OCI-LY7 (cell line): ENCODE measurements at regions not wholly inside any gene's neighbourhood (a gene's known extent, or its start where the extent isn't known, plus 50 kb on each side); places are given as distances from the start of the nearest gene placed in this dataset.

Experiments
- BruUV-seq: library from RNA; stranded (reverse); fragments of 400-500 nt; replicated peaks from 2 replicates; lab custom pipeline; 2021; lab: Mats Ljungman, UMichigan
- CTCF ChIA-PET: fragments of 300-600 bp; sonication (Branson Sonifier 250); formaldehyde crosslinking; loops from one replicate; lab custom pipeline; 2022; ENCODE audit warnings: antibody characterized with exemption; ENCODE audit not compliant: unreplicated experiment; lab: Charles Lee
- POLR2A ChIA-PET: fragments of 300-600 bp; sonication (Branson Sonifier 250); formaldehyde crosslinking; loops from one replicate; lab custom pipeline; 2022; ENCODE audit warnings: antibody characterized with exemption; lab: Charles Lee
- DNase-seq: peaks from one replicate; pipeline ENCODE4 v3.0.0-alpha.2; 2015; ENCODE audit warnings: low spot score
- H2AFZ ChIP-seq: fragments of 200-600 bp; sonication (generic), shearing (Covaris generic); 2 replicates; pipeline ENCODE4 v1.6.1; 2014; ENCODE audit warnings: mild to moderate bottlenecking, antibody characterized with exemption, low read length, moderate library complexity
- H3K27ac ChIP-seq: fragments of 200-600 bp; sonication (generic); 2 replicates; pipeline ENCODE4 v1.5.1; 2014; ENCODE audit warnings: mixed run types, low read depth, mild to moderate bottlenecking, moderate library complexity, low read length, inconsistent platforms; ENCODE audit not compliant: poor library complexity, severe bottlenecking
- H3K36me3 ChIP-seq: fragments of 200-600 bp; sonication (generic); 2 replicates; pipeline ENCODE4 v1.6.1; 2014; ENCODE audit warnings: mild to moderate bottlenecking, antibody characterized with exemption, low read length, moderate library complexity, mixed read lengths; ENCODE audit not compliant: insufficient read depth
- H3K4me1 ChIP-seq: fragments of 200-600 bp; sonication (generic); 2 replicates; pipeline ENCODE4 v1.5.1; 2014; ENCODE audit warnings: mild to moderate bottlenecking, low read length; ENCODE audit not compliant: insufficient read depth, poor library complexity, severe bottlenecking
- H3K4me2 ChIP-seq: fragments of 200-600 bp; sonication (generic); 2 replicates; pipeline ENCODE4 v1.6.1; 2014; ENCODE audit warnings: mild to moderate bottlenecking, low read length
- H3K4me3 ChIP-seq: fragments of 200-600 bp; sonication (generic); 2 replicates; pipeline ENCODE4 v1.5.1; 2014; ENCODE audit warnings: mild to moderate bottlenecking, low read depth, low read length; ENCODE audit not compliant: poor library complexity, severe bottlenecking
- H3K79me2 ChIP-seq: fragments of 200-600 bp; sonication (generic); 2 replicates; pipeline ENCODE4 v1.6.1; 2016; ENCODE audit warnings: low read depth, mild to moderate bottlenecking, low read length, moderate library complexity, mixed read lengths; ENCODE audit not compliant: insufficient read depth
- H3K9me2 ChIP-seq: fragments of 200-600 bp; sonication (generic); 2 replicates; pipeline ENCODE4 v1.6.1; 2016; ENCODE audit warnings: mild to moderate bottlenecking, low read length, mixed read lengths; ENCODE audit not compliant: insufficient read depth
- H3K9me3 ChIP-seq: fragments of 200-600 bp; sonication (generic); 2 replicates; pipeline ENCODE4 v1.6.1; 2014; ENCODE audit warnings: mild to moderate bottlenecking, mixed run types, low read length, mixed read lengths
- H4K20me1 ChIP-seq: fragments of 200-600 bp; sonication (generic); 2 replicates; pipeline ENCODE4 v1.6.1; 2014; ENCODE audit warnings: mild to moderate bottlenecking, antibody characterized with exemption, low read length, moderate library complexity, mixed read lengths; ENCODE audit not compliant: insufficient read depth
- CTCF ChIP-seq: fragments of 200-600 bp; sonication (generic); conservative IDR thresholded peaks from 2 replicates; pipeline ENCODE4 v1.5.1; 2014; ENCODE audit warnings: mild to moderate bottlenecking, antibody characterized with exemption, low read length, moderate library complexity, mixed read lengths
- EZH2phosphoT487 ChIP-seq: fragments of 200-600 bp; sonication (generic); IDR thresholded peaks from 2 replicates; pipeline ENCODE4 v1.6.1; 2018; ENCODE audit warnings: low read depth, borderline replicate concordance, mild to moderate bottlenecking, mixed run types, antibody characterized with exemption, low read length, moderate library complexity, mixed read lengths
- intact Hi-C: fragments of 100-400 bp; cut with micrococcal nuclease; formaldehyde crosslinking; loops from one replicate; pipeline ENCODE4 v1.10.0; 2022; ENCODE audit not compliant: unreplicated experiment

- Histone ChIP-seq H3K4me3 (no peak overlapping the region), H3K27ac (no peak overlapping the region), H2AFZ (no peak overlapping the region), H3K79me2 (no peaks in the 10 kb centered on the region), H3K9me3 (no peaks in the 10 kb centered on the region), H3K4me2 (no peak overlapping the region), H4K20me1 (no peaks in the 10 kb centered on the region), H3K4me1 (no peaks in the 10 kb centered on the region), H3K36me3 (no peaks in the 10 kb centered on the region), H3K9me2 (no peaks in the 10 kb centered on the region)
- BruUV-seq: no TSS peak
- intact Hi-C loops: no loop called here
- no peak for TF ChIP-seq EZH2phosphoT487
- no peak for TF ChIP-seq CTCF
- no peak for DNase-seq
- ChIA-PET CTCF (no interaction called here), POLR2A (interaction anchor here (1.2 kb wide), 1 partner anchor 17 kb away, joined by 3 read pairs; no protein-coding TSS in a partner anchor)
These were observed 205.6 kb upstream of the TAPT1 start for GRCh38 chr4:16431866-16432265.

- no peak for DNase-seq
- no peaks in the 10 kb centered on the region for H3K4me1 ChIP-seq
- no peaks in the 10 kb centered on the region for H3K79me2 ChIP-seq
- no TSS peak for BruUV-seq
- H3K9me3 ChIP-seq: no peaks in the 10 kb centered on the region
- no peak overlapping the region for H3K4me2 ChIP-seq
- H3K4me3 ChIP-seq: no peak overlapping the region
- TF ChIP-seq CTCF: no peak
- TF ChIP-seq EZH2phosphoT487: no peak
- no peak overlapping the region for H3K27ac ChIP-seq
- no peaks in the 10 kb centered on the region for H3K9me2 ChIP-seq
- H2AFZ ChIP-seq: no peak overlapping the region
- no peaks in the 10 kb centered on the region for H3K36me3 ChIP-seq
- CTCF ChIA-PET: no interaction called here
- intact Hi-C loops: no loop called here
- H4K20me1 ChIP-seq: no peaks in the 10 kb centered on the region
- POLR2A ChIA-PET: no interaction called here
These were observed 192.5 kb upstream of the TAPT1 start for GRCh38 chr4:16418814-16419213.

GRCh38 chr4:16417198-16417597 lies 190.9 kb upstream of the TAPT1 start:
- H3K4me2 ChIP-seq: no peak overlapping the region
- H3K4me1 ChIP-seq: no peaks in the 10 kb centered on the region
- BruUV-seq: no TSS peak
- intact Hi-C loops: no loop called here
- H3K4me3 ChIP-seq: no peak overlapping the region
- H3K9me2 ChIP-seq: no peaks in the 10 kb centered on the region
- H2AFZ ChIP-seq: no peak overlapping the region
- no peak overlapping the region for H3K27ac ChIP-seq
- CTCF ChIA-PET: no interaction called here
- TF ChIP-seq EZH2phosphoT487 (no peak), CTCF (no peak)
- no peaks in the 10 kb centered on the region for H3K36me3 ChIP-seq
- POLR2A ChIA-PET: no interaction called here
- H3K79me2 ChIP-seq: no peaks in the 10 kb centered on the region
- no peak for DNase-seq
- no peaks in the 10 kb centered on the region for H4K20me1 ChIP-seq
- no peaks in the 10 kb centered on the region for H3K9me3 ChIP-seq
